GM12878 (cell line): ENCODE measurements at regions not wholly inside any gene's neighbourhood (a gene's known extent, or its start where the extent isn't known, plus 50 kb on each side); places are given as distances from the start of the nearest gene placed in this dataset.

Source experiments
- ATAC-seq: fragments of 200-7000 bp; cut with Tn5 transposase; 3 replicates; pipeline ENCODE4 v1.9.1; 2020; ENCODE audit warnings: mild to moderate bottlenecking, moderate library complexity
- BruUV-seq: library from RNA; stranded (reverse); fragments of 400-500 nt; replicated peaks from 2 replicates; lab custom pipeline; 2021; lab: Mats Ljungman, UMichigan
- CTCF ChIA-PET: fragments of 300-600 bp; sonication (Branson Sonifier 250); formaldehyde crosslinking; extraction: SDS; loops from one replicate; lab custom pipeline; 2021; ENCODE audit warnings: inconsistent platforms; lab: Yijun Ruan, JAX
- POLR2A ChIA-PET: fragments of 350-600 bp; formaldehyde crosslinking; extraction: SDS; loops from one replicate; lab custom pipeline; 2021; ENCODE audit warnings: inconsistent platforms; lab: Charles Lee
- RAD21 ChIA-PET: fragments of 300-600 bp; sonication (Branson Sonifier 250); formaldehyde crosslinking; loops from one replicate; lab custom pipeline; 2023; ENCODE audit warnings: antibody characterized with exemption; ENCODE audit not compliant: unreplicated experiment; lab: Charles Lee
- SMC1A ChIA-PET: fragments of 300-600 bp; sonication (Branson Sonifier 250); formaldehyde crosslinking; loops from one replicate; lab custom pipeline; 2023; ENCODE audit not compliant: unreplicated experiment, uncharacterized antibody; lab: Charles Lee
- DNase-seq: peaks from one replicate; pipeline ENCODE4 v3.0.0-alpha.2; 2011; ENCODE audit warnings: low read depth, low spot score
- FAIRE-seq: peaks from 3 replicates; lab custom pipeline; 2011; peaks lifted over from hg19 to GRCh38; lab: Jason Lieb, UNC
- H2AFZ ChIP-seq: 2 replicates; pipeline ENCODE4 v1.6.0; 2011; ENCODE audit warnings: low read depth, low read length, control low read depth; ENCODE audit not compliant: control insufficient read depth
- H3K27ac ChIP-seq: 2 replicates; pipeline ENCODE4 v1.5.1; 2011; ENCODE audit warnings: control low read depth; ENCODE audit not compliant: control insufficient read depth, insufficient read depth
- H3K27me3 ChIP-seq, 2 experiments: replicated peaks in 1 of 2; 2 replicates each; pipeline versions ENCODE4 v1.6.0 to v1.6.1; 2011; ENCODE audit warnings: low read length in 1 of 2; ENCODE audit not compliant: control insufficient read depth in 2 of 2, insufficient read depth in 2 of 2
- H3K36me3 ChIP-seq, 2 experiments: 2 replicates each; pipeline ENCODE4 v1.5.1; 2011; ENCODE audit warnings: low read length in 1 of 2; ENCODE audit not compliant: control insufficient read depth in 2 of 2, insufficient read depth in 2 of 2
- H3K4me1 ChIP-seq: 2 replicates; pipeline ENCODE4 v1.6.1; 2011; ENCODE audit warnings: mild to moderate bottlenecking, low read length, moderate library complexity, mixed read lengths; ENCODE audit not compliant: control insufficient read depth, insufficient read depth
- H3K4me2 ChIP-seq: 2 replicates; pipeline ENCODE4 v1.6.0; 2011; ENCODE audit warnings: control low read depth; ENCODE audit not compliant: control insufficient read depth, insufficient read depth
- H3K4me3 ChIP-seq: fragments of 200-600 bp; sonication (generic); 2 replicates; pipeline ENCODE4 v1.5.1; 2016
- H3K79me2 ChIP-seq: 2 replicates; pipeline ENCODE4 v1.6.0; 2011; ENCODE audit warnings: low read length; ENCODE audit not compliant: control insufficient read depth, insufficient read depth
- H3K9ac ChIP-seq: 2 replicates; pipeline ENCODE4 v1.8.0; 2011; ENCODE audit warnings: low read length, control low read depth, mixed read lengths; ENCODE audit not compliant: control insufficient read depth, insufficient read depth
- H3K9me3 ChIP-seq: replicated peaks from 3 replicates; pipeline ENCODE4 v1.5.1; 2011; ENCODE audit warnings: mild to moderate bottlenecking, low read length; ENCODE audit not compliant: control insufficient read depth, insufficient read depth
- H4K20me1 ChIP-seq: 2 replicates; pipeline ENCODE4 v1.6.0; 2011; ENCODE audit not compliant: control insufficient read depth, insufficient read depth
- BCL11A ChIP-seq: IDR thresholded peaks from 2 replicates; pipeline ENCODE4 v1.6.1; 2011; ENCODE audit warnings: low read depth, low read length
- CBFB ChIP-seq: IDR thresholded peaks from 2 replicates; pipeline ENCODE4 v1.6.1; 2016; ENCODE audit warnings: antibody characterized with exemption, low read depth
- CEBPB ChIP-seq, 2 experiments: fragments of 150-350 bp in 1 of 2; IDR thresholded peaks; 2 replicates each; pipeline ENCODE4 v1.6.1; 2012 to 2014; ENCODE audit warnings: low read depth in 2 of 2, low read length in 2 of 2, borderline replicate concordance in 1 of 2, inconsistent platforms in 1 of 2
- DPF2 ChIP-seq: fragments of 450-650 bp; IDR thresholded peaks from 2 replicates; pipeline ENCODE4 v1.6.1; 2017; ENCODE audit warnings: mild to moderate bottlenecking
- MTA2 ChIP-seq: fragments of 450-650 bp; IDR thresholded peaks from 2 replicates; pipeline ENCODE4 v1.6.1; 2016; ENCODE audit warnings: low read depth, mild to moderate bottlenecking, moderate library complexity
- MYC ChIP-seq: IDR thresholded peaks from 2 replicates; pipeline ENCODE4 v1.6.1; 2011; ENCODE audit warnings: mild to moderate bottlenecking, low read length, moderate library complexity, inconsistent platforms; ENCODE audit not compliant: insufficient read depth, insufficient replicate concordance, insufficient read length, severe bottlenecking
- RFX5 ChIP-seq: IDR thresholded peaks from 2 replicates; pipeline ENCODE4 v1.6.1; 2011; ENCODE audit warnings: low read depth, low read length, improper control_type of control experiment
- SIN3A ChIP-seq: IDR thresholded peaks from 2 replicates; pipeline ENCODE4 v1.6.1; 2012; ENCODE audit warnings: low read depth, low read length, improper control_type of control experiment
- YBX1 ChIP-seq: fragments of 450-650 bp; IDR thresholded peaks from 2 replicates; pipeline ENCODE4 v1.6.1; 2016; ENCODE audit warnings: antibody characterized with exemption
- WGBS: methylation state at CpG from one replicate; pipeline ENCODE4 v1.1.6; 2016; ENCODE audit warnings: low lambda C conversion rate; ENCODE audit not compliant: insufficient replicate concordance, insufficient coverage; ENCODE audit errors: missing lambda C conversion rate; 5-methylcytosine and 5-hydroxymethylcytosine counted together
- in situ Hi-C: fragments of 300-500 bp; cut with MboI; formaldehyde crosslinking; loops from 9 replicates; pipeline ENCODE4 v1.14.3; 2018; ENCODE audit warnings: mixed read lengths
- intact Hi-C: fragments of 100-400 bp; cut with micrococcal nuclease; formaldehyde crosslinking; loops from one replicate; pipeline ENCODE4 v1.14.2; 2022; ENCODE audit not compliant: unreplicated experiment
- TF ChIP-seq, protein P1 (sequence below): fragments of 450-650 bp; IDR thresholded peaks from 2 replicates; pipeline ENCODE4 v1.6.1; 2014; ENCODE audit warnings: mild to moderate bottlenecking

- Histone ChIP-seq H3K9ac (no peak overlapping the region), H2AFZ (no peak overlapping the region), H3K79me2 (no peaks in the 10 kb centered on the region), H3K27me3 (no peaks in the 10 kb centered on the region), H4K20me1 (no peaks in the 10 kb centered on the region), H3K4me3 (no peak overlapping the region), H3K27ac (no peak overlapping the region), H3K4me1 (no peaks in the 10 kb centered on the region; the same call in 1 of the 2 replicates), H3K36me3 (no peaks in the 10 kb centered on the region), H3K9me3 (peaks cover 2% of the 10 kb centered on the region; the same call in 2 of the 3 replicates), H3K4me2 (no peak overlapping the region)
- WGBS, result 96% methylated on average over 5 of the region's 5 CpGs
- CTCF ChIA-PET, result interaction anchor here (0.8 to 1.6 kb wide), 4 partner anchors 23 to 38 kb away, joined by 3 to 5 read pairs (median 4); no protein-coding TSS in a partner anchor
- ATAC-seq (no peak), DNase-seq (no peak), FAIRE-seq (no peak)
- in situ Hi-C loops (no loop called here), intact Hi-C loops (no loop called here)
- TF ChIP-seq CEBPB (IDR thresholded peaks at IDR 0.05; ENCODE audit: borderline replicate concordance in 1 of 2, low read depth in 2 of 2, low read length in 2 of 2) (no peak), DPF2 (no peak), YBX1 (no peak), MTA2 (no peak), CBFB (no peak), BCL11A (no peak), SIN3A (no peak), MYC (no peak), RFX5 (no peak)
- TF ChIP-seq, protein P1, sequence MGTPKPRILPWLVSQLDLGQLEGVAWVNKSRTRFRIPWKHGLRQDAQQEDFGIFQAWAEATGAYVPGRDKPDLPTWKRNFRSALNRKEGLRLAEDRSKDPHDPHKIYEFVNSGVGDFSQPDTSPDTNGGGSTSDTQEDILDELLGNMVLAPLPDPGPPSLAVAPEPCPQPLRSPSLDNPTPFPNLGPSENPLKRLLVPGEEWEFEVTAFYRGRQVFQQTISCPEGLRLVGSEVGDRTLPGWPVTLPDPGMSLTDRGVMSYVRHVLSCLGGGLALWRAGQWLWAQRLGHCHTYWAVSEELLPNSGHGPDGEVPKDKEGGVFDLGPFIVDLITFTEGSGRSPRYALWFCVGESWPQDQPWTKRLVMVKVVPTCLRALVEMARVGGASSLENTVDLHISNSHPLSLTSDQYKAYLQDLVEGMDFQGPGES, result no peak
- RAD21 ChIA-PET, result interaction anchor here (1.3 to 1.5 kb wide), 2 partner anchors 16 to 36 kb away, joined by 3 read pairs; no protein-coding TSS in a partner anchor
- BruUV-seq, result no TSS peak
- SMC1A ChIA-PET, result interaction anchor here (0.7 to 2.5 kb wide), 12 partner anchors 9 to 111 kb away, joined by 3 to 9 read pairs (median 3); no protein-coding TSS in a partner anchor
- POLR2A ChIA-PET, result interaction anchor here (0.6 kb wide), 1 partner anchor 120 kb away, joined by 3 read pairs; no protein-coding TSS in a partner anchor
Measured at GRCh38 chr6:105607636-105608621, 205.0 kb upstream of the PREP start.
